Fibroblast of pulmonary artery (primary cell): ENCODE measurements at regions not wholly inside any gene's neighbourhood (a gene's known extent, or its start where the extent isn't known, plus 50 kb on each side); places are given as distances from the start of the nearest gene placed in this dataset.
A peak's percentile ranks its signal among the peaks of the same experiment; 100 is the strongest.

Experiments used
- DNase-seq: peaks from one replicate; pipeline ENCODE4 v3.0.0-alpha.2; 2010; ENCODE audit warnings: low read depth
- H3K4me3 ChIP-seq: replicated peaks from 2 replicates; pipeline ENCODE4 v1.5.1; 2011; ENCODE audit warnings: low read depth, mild to moderate bottlenecking, control low read depth, low read length, moderate library complexity
- CTCF ChIP-seq: IDR thresholded peaks from 2 replicates; pipeline ENCODE4 v1.5.1; 2011; ENCODE audit warnings: mild to moderate bottlenecking, control low read depth, low read length, inconsistent platforms; ENCODE audit errors: missing control alignments

DNA sequence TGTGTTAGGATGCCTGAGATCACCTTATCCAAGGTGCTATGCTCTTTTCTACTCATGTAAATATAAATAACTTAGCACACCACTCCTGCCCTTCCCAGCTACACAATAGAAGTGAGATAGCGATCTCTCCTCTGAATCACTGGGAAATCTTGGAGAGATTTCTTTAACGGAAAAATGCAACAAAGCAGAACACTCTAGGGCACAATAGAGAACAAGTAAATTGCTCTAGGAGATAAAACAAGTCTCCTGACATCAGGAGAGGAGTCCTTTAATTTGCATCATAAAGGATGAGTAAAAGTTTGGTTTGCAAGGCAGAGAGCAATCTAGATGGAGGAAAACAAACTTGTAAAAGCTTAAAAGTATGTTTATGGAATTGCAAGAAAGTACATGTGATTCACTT, 224.1 kb downstream of the PAX3 start:
- H3K4me3 ChIP-seq: no peak overlapping the region
- TF ChIP-seq CTCF: no peak
- DNase-seq: no peak

GRCh38 chr2:222071911-222072310, 226.9 kb downstream of the PAX3 start:
- no peak for DNase-seq
- no peak for TF ChIP-seq CTCF
- H3K4me3 ChIP-seq: no peak overlapping the region

GRCh38 chr2:222064286-222064685, 234.5 kb downstream of the PAX3 start:
- TF ChIP-seq CTCF: no peak
- no peak overlapping the region for H3K4me3 ChIP-seq
- no peak for DNase-seq

DNA sequence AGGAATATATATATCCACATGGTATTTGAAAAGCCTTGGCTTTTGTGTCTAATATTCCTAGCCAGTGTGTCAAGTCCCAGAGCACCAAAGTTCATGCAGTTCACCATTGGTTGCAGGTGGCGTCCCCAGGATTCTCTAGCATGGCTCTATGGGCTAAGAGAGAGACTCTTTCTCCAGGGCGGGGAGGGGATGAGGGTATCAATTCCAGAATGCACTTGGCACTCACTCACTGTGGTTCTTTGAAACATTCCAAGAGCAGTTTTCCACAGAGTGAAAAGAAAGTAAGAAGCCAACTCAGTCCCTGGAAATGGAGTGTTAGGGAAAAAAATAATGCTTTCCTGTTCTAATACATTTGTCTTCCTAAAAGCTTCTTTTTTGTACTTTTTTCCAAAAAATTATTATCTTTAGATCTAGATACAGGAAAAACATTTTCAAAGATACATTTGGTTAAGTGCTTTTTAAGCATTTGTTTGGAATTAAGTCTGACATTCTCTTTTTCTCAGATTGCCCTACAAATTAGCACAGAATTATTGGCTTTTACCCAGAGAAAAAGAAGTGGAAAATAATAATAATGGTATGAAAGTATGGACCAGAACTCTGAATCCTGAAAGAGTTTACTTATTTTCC, 239.9 kb downstream of the PAX3 start:
- H3K4me3 ChIP-seq: no peak overlapping the region
- no peak for TF ChIP-seq CTCF
- no peak for DNase-seq

GRCh38 chr2:222057347-222058073, 241.3 kb downstream of the PAX3 start:
- DNase-seq: peak; percentile 16
- H3K4me3 ChIP-seq: no peak overlapping the region
- TF ChIP-seq CTCF: peak; percentile 56

DNA sequence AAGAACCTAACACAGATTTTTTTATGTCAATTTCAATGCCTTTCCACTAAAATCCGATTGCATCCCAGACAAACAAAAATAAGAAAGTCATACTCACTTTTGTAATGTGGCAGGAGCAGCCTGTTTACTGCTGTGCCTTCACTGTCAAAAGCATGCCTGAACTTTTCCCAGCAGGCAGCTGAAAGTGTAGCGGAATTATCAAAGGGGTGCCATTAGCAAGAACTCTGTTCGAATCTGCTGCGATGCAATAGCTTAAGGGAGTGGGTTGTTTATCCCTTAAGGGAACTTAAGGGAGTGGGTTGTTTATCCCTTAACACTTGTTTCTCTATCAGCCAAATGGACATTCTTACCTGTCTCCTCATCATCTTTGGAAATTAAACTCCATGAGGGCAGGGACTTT, 243.5 kb downstream of the PAX3 start:
- DNase-seq: no peak
- no peak for TF ChIP-seq CTCF
- no peak overlapping the region for H3K4me3 ChIP-seq

DNA sequence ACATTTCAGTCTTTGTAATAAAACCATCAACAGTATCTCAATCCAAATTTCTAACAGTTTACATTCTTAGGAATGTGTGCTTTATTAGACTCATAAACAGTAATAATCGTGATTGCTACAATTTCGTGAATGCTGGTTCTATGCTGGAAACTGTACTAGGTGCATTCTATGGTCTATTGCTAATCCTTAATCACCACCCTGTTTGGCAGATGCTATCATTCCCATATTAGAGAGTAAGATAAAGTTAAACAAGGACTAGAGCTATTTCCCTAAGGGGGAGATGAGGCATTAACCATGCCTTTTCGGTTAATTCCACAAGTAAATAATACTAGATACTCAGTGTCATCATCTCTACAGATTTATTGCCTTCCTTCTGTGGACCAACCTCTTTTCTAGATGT, 244.0 kb downstream of the PAX3 start:
- DNase-seq: no peak
- TF ChIP-seq CTCF: no peak
- no peak overlapping the region for H3K4me3 ChIP-seq
